WTC11 (cell line): ENCODE measurements at regions not wholly inside any gene's neighbourhood (a gene's known extent, or its start where the extent isn't known, plus 50 kb on each side); places are given as distances from the start of the nearest gene placed in this dataset.

Experiments
- IRF1 ChIP-seq: sonication (generic); formaldehyde crosslinking; IDR thresholded peaks from 2 replicates; pipeline ENCODE4 v1.8.0; 2023; ENCODE audit warnings: missing genetic modification reagents
- IRF2 ChIP-seq: sonication (generic); formaldehyde crosslinking; IDR thresholded peaks from 2 replicates; pipeline ENCODE4 v1.8.0; 2022; ENCODE audit warnings: low read depth, missing genetic modification reagents, borderline replicate concordance
- JAZF1 ChIP-seq: fragments of 250-450 bp; sonication (Bioruptor Pico); IDR thresholded peaks from 2 replicates; pipeline ENCODE4 v1.9.0; 2021; ENCODE audit warnings: moderate library complexity, mild to moderate bottlenecking, inconsistent platforms
- OVOL2 ChIP-seq: fragments of 250-450 bp; sonication (Bioruptor Pico); IDR thresholded peaks from 2 replicates; pipeline ENCODE4 v1.9.0; 2021; ENCODE audit warnings: mild to moderate bottlenecking, borderline replicate concordance
- USF2 ChIP-seq: sonication (generic); formaldehyde crosslinking; IDR thresholded peaks from 2 replicates; pipeline ENCODE4 v1.8.1; 2023; ENCODE audit warnings: mild to moderate bottlenecking, missing genetic modification reagents, moderate library complexity
- ZNF263 ChIP-seq: sonication (generic); formaldehyde crosslinking; IDR thresholded peaks from 2 replicates; pipeline ENCODE4 v1.8.1; 2022; ENCODE audit warnings: low read depth, mild to moderate bottlenecking, moderate library complexity, missing genetic modification reagents
- TF ChIP-seq, protein P1 (sequence below): fragments of 200-600 bp; IDR thresholded peaks from 2 replicates; pipeline ENCODE4 v1.8.0; 2022; ENCODE audit warnings: antibody characterized with exemption
- TF ChIP-seq, protein P2 (sequence below): sonication (generic); formaldehyde crosslinking; IDR thresholded peaks from 2 replicates; pipeline ENCODE4 v1.8.0; 2022; ENCODE audit warnings: mild to moderate bottlenecking, missing genetic modification reagents
- TF ChIP-seq, protein P3 (sequence below): fragments of 250-450 bp; sonication (Bioruptor Pico); IDR thresholded peaks from 2 replicates; pipeline ENCODE4 v1.8.0; 2021; ENCODE audit warnings: mild to moderate bottlenecking
- TF ChIP-seq, protein P4 (sequence below): sonication (generic); formaldehyde crosslinking; IDR thresholded peaks from 2 replicates; pipeline ENCODE4 v1.8.1; 2023; ENCODE audit warnings: mild to moderate bottlenecking, missing genetic modification reagents

GRCh38 chr10:36383349-36383748, 741.3 kb upstream of the FZD8 start:
- TF ChIP-seq ZNF263 (CRISPR knock-in tag) (no peak), JAZF1 (CRISPR knock-in tag) (no peak), IRF1 (CRISPR knock-in tag) (no peak), USF2 (CRISPR knock-in tag) (no peak), OVOL2 (CRISPR knock-in tag) (no peak), IRF2 (CRISPR knock-in tag) (no peak)
- TF ChIP-seq, protein P1, sequence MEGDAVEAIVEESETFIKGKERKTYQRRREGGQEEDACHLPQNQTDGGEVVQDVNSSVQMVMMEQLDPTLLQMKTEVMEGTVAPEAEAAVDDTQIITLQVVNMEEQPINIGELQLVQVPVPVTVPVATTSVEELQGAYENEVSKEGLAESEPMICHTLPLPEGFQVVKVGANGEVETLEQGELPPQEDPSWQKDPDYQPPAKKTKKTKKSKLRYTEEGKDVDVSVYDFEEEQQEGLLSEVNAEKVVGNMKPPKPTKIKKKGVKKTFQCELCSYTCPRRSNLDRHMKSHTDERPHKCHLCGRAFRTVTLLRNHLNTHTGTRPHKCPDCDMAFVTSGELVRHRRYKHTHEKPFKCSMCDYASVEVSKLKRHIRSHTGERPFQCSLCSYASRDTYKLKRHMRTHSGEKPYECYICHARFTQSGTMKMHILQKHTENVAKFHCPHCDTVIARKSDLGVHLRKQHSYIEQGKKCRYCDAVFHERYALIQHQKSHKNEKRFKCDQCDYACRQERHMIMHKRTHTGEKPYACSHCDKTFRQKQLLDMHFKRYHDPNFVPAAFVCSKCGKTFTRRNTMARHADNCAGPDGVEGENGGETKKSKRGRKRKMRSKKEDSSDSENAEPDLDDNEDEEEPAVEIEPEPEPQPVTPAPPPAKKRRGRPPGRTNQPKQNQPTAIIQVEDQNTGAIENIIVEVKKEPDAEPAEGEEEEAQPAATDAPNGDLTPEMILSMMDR: no peak
- TF ChIP-seq, protein P2, sequence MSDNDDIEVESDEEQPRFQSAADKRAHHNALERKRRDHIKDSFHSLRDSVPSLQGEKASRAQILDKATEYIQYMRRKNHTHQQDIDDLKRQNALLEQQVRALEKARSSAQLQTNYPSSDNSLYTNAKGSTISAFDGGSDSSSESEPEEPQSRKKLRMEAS (CRISPR knock-in tag): no peak
- TF ChIP-seq, protein P3, sequence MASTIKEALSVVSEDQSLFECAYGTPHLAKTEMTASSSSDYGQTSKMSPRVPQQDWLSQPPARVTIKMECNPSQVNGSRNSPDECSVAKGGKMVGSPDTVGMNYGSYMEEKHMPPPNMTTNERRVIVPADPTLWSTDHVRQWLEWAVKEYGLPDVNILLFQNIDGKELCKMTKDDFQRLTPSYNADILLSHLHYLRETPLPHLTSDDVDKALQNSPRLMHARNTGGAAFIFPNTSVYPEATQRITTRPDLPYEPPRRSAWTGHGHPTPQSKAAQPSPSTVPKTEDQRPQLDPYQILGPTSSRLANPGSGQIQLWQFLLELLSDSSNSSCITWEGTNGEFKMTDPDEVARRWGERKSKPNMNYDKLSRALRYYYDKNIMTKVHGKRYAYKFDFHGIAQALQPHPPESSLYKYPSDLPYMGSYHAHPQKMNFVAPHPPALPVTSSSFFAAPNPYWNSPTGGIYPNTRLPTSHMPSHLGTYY (CRISPR knock-in tag): no peak
- TF ChIP-seq, protein P4, sequence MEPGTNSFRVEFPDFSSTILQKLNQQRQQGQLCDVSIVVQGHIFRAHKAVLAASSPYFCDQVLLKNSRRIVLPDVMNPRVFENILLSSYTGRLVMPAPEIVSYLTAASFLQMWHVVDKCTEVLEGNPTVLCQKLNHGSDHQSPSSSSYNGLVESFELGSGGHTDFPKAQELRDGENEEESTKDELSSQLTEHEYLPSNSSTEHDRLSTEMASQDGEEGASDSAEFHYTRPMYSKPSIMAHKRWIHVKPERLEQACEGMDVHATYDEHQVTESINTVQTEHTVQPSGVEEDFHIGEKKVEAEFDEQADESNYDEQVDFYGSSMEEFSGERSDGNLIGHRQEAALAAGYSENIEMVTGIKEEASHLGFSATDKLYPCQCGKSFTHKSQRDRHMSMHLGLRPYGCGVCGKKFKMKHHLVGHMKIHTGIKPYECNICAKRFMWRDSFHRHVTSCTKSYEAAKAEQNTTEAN (CRISPR knock-in tag): no peak
